NCI-H2081 (cell line): ENCODE measurements at regions not wholly inside any gene's neighbourhood (a gene's known extent, or its start where the extent isn't known, plus 50 kb on each side); places are given as distances from the start of the nearest gene placed in this dataset.
"Not testable (repeated sequence)": the region's sequence is repeated elsewhere in the genome, so short reads cannot be mapped to it uniquely, and the experiment has no call there.

ENCODE experiments used
- DNase-seq, 2 experiments: peaks; one replicate each; lab custom pipeline; 2025; lab: John Stamatoyannopoulos, UW

- DNase-seq = peak in 1 of 2 experiments; percentile 1
These were observed 258.7 kb upstream of the LINC00305 start for GRCh38 chr18:64407606-64408005.

DNA sequence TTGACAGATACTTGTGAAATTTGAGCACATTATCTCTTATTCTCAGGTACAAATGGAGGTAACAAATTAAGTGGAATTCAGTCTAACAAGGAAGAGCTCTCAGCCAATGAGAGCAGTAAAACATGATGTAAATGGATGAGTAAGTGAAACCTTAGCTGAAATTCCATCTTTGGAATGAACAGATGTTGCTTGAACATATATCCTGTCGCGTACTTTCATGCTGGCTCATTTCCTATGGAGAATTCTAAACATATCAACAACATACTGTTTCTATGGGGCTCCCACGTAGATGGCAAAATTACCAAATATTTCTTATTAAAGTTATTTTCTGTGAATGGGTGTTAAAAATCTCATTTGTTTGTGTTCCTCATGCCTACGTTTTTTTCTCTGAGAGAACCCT is 256.3 kb upstream of the LINC00305 start:
- DNase-seq = no peak

- no peak for DNase-seq
These were observed 255.1 kb upstream of the LINC00305 start for GRCh38 chr18:64403784-64404503.

- no peak for DNase-seq
These were observed 253.7 kb upstream of the LINC00305 start for GRCh38 chr18:64402636-64403035.

- DNase-seq = no peak
These were observed 252.6 kb upstream of the LINC00305 start for GRCh38 chr18:64401268-64402060.

GRCh38 chr18:64399566-64399965 is 250.7 kb upstream of the LINC00305 start:
- DNase-seq = no peak

DNA sequence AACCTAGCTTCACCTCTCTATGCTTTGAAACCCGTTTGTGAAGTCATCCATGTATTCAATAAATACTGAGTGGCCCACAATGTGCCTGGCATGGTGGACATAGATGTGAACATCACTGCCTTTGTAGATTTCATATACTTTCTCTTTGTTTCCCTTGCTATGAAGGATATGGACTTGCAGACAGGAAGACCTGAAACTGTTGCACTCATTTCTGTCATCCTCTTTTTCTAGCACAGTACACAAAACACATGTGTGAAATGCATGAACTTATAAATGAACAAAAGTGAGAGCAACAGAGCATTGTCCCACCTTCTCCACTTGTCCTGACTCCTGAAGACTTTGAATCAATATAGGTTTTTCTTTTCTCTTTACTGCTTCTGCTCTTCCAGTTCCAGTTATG is 249.4 kb upstream of the LINC00305 start:
- DNase-seq = no peak

- DNase-seq = no peak
These were observed 243.3 kb upstream of the LINC00305 start for GRCh38 chr18:64392202-64392601.

DNA sequence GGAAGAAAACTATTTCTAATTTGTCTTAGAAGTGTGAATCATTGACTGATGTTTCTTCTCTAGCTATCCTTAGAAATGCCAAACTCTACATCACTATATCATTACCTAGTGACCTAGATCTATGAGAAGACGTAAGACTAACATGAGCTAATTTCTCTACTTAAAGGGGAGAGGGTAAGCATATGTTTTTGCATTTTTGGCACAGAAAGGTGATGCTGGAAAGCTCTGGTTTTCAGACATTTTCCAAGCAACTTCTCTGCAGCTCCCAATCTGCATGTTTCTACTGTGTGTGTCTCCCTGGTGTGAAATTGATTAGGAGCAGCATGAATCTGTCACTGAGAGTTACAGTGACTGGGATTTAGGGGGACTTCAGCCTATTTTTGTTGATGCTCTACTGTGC is 235.2 kb upstream of the LINC00305 start:
- no peak for DNase-seq

- DNase-seq = no peak
These were observed 231.2 kb upstream of the LINC00305 start for GRCh38 chr18:64380117-64380516.

GRCh38 chr18:64379662-64380061 is 230.8 kb upstream of the LINC00305 start:
- no peak for DNase-seq

DNA sequence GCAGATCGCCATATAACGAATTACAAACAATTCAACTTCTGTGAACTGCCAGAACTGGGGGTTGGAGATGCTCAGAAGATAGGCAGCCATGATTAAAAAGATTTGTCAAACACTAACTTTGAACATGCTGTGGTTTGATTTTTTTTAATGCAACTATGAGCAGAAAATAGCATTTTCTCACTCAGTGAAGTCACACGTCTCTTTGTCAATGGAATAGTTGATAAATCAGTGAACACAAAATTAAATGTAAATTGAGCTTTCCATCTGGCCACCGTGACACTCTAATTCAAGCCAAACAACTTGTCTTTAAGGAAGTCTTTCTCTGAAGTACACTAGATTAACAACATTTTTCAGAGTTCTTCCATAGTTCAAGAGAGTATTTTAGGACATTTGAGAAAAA is 228.6 kb upstream of the LINC00305 start:
- no peak for DNase-seq

GRCh38 chr18:64372850-64373249 is 224.0 kb upstream of the LINC00305 start:
- DNase-seq = no peak

DNA sequence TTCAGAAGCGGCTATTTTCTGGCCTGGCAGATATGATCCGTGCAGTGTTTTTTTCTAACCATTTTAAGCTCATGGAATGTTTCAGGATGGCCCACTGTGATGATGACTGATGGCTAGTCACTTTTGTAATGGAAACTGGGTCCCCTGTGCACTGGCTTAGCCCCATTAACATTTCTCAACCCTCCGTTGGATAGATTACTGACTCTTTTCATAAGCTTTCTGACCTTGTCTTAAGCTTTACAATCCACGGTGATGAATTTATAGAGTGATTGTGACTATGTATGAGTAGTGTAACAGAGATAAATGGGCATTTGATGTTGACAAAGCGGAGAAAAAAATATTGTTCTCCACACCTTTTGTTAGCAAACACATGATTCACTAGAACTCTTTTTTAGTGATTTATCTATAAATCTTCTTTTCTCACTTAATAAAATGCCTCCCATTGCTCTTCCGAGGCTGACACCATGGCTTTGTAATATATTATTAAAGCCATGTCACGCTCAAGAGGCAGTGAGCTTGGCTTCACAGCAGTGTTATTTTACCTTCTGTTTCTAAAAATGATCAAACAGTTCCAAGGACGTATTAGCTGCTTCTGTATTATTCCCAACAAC is 221.0 kb upstream of the LINC00305 start:
- DNase-seq = not testable (repeated sequence)

- DNase-seq = no peak
These were observed 216.2 kb upstream of the LINC00305 start for GRCh38 chr18:64365106-64365505.

DNA sequence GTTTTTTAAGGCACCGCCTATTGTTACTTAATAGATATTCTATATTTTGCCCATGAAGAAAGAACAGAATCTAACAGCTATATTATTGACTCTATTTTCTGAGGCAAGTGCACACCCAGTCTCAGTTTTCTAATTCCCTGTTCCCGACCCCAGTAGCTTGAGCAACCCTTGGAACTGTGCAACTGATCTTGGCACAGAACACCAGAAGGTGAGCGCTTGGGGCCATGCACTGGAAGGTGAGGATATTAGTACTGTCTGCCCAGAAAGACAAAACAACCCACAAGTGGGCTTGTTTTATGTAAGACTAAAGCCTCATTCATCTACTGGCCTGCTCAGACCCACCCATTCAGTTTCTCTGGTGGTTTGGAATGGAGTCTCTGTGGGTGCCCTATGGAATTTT is 188.8 kb upstream of the LINC00305 start:
- DNase-seq = no peak

DNA sequence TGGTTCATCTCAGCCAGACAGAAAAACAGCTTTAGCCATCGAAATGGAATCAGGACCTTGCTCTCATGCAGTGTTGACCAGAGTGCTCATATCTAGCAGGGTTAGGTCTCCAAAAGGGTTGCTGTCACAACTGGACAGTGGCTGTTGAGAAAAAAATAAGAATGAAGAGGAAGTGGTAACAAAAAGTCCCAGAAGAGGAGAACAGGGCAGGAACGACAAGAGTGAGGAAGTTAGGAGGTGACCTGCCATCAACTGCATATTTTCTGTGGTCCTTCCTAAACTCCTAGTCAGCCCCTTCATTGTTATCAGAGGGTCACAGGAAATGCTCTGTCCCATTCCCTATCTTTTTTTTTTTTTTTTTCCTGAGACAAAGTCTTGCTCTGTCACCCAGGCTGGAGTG is 188.1 kb upstream of the LINC00305 start:
- no peak for DNase-seq

DNA sequence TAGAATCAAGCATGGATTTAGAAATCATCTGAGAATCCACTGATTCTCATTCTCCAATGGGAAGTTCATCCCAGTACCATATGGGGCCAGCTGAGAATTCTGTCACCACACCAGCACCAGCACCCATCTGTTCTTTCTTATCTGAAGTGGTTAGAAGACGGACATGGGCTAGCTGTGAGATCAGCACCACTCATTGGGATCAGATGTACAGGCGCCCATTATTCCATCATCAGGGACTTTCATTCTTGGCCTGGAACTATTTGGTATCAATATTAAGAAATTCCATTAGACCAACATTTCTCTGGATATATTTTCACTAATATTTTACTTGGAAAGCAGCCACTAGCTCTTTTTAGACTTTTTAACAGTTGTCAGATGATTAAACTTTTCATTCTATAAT is 185.9 kb upstream of the LINC00305 start:
- DNase-seq = no peak

GRCh38 chr18:64333584-64333983 is 184.7 kb upstream of the LINC00305 start:
- peak in 1 of 2 experiments; percentile 58 for DNase-seq

DNA sequence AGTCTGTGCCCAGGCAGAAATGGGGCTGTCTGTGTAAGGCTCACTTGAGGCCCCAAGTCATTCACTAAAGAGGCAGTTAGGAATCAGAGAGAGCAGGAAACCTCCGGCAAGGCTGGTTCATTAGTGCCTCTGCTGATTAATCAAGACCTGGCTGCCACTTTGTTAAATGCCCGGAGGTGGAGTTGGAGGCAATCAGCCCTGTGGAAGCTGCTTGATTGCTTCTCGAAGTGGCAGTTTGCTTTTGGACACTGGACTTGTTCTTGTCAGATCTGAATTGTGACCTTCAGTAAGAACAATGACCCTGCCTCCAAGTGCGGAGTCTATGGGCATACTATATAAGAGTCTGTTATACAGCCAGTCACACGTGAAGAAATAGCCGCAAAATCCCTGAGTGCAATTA is 183.9 kb upstream of the LINC00305 start:
- DNase-seq = peak in 1 of 2 experiments; percentile 55

- DNase-seq = no peak
These were observed 182.5 kb upstream of the LINC00305 start for GRCh38 chr18:64331419-64331818.

- peak in 1 of 2 experiments; percentile 58 for DNase-seq
These were observed 182.0 kb upstream of the LINC00305 start for GRCh38 chr18:64330931-64331330.

GRCh38 chr18:64330161-64330560 is 181.3 kb upstream of the LINC00305 start:
- DNase-seq = peak in 1 of 2 experiments; percentile 29
